ENCODE measurements at regions not wholly inside any gene's neighbourhood (a gene's known extent, or its start where the extent isn't known, plus 50 kb on each side); places are given as distances from the start of the nearest gene placed in this dataset.

DNA sequence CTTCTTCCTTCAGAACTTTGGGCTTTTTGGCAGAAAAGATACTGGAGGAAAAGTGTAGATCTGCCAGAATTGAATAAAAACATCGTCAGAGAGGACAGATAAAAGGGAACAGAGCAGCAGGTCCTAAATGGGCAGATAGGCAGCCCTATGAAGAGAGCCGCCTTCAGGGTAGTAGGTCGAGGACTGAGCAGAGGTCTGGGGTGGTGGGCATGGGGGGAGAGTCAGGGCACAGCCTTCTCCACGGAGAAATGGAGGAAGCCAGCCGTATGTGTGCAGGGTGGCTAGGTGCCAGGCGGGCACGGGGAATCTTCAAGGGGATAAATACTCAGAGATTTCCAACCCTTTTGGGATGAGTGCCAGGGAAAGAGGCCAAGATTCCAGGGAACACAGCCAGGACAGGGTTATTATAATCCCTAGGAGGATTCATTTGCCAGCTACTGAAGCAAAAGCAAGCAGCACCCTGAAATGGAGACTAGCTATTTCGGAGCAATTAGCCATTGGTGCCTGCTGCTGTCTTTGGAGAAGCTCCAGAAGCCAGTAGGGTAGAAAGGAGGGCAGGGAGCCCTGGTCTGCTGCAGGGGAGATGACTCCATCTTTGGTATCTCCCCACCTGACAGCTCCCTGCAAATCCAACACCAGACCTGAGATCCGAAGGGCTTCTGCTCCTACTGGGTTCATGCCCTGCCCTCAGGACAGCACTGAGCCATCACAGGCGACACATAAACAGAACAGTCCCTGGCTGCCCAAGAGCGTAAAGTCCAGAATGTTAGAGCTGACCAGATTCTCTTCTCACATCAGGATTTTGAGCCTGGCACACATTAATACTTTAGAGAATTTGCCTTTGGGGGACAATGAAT is 174.5 kb upstream of the NTM start:
- H3K79me2 ChIP-seq (ENCODE audit: control insufficient read depth, insufficient read depth, low read length) = no peaks in the 10 kb centered on the region
- no peak for TF ChIP-seq MAFK (IDR thresholded peaks at IDR 0.05; ENCODE audit: low read length)
- TF ChIP-seq MEF2D (tag; conservative IDR thresholded peaks at IDR 0.05; ENCODE audit: low read depth) = no peak
- no peak for TF ChIP-seq SMAD1 (IDR thresholded peaks at IDR 0.05; ENCODE audit: low read depth, low read length, partially characterized antibody)
- TF ChIP-seq RBBP5 (IDR thresholded peaks at IDR 0.05; ENCODE audit: borderline replicate concordance, insufficient read depth, low read length, poor library complexity, severe bottlenecking) = no peak
- TF ChIP-seq FOSL1 (tag; conservative IDR thresholded peaks at IDR 0.05) = no peak
- TF ChIP-seq, protein P1, sequence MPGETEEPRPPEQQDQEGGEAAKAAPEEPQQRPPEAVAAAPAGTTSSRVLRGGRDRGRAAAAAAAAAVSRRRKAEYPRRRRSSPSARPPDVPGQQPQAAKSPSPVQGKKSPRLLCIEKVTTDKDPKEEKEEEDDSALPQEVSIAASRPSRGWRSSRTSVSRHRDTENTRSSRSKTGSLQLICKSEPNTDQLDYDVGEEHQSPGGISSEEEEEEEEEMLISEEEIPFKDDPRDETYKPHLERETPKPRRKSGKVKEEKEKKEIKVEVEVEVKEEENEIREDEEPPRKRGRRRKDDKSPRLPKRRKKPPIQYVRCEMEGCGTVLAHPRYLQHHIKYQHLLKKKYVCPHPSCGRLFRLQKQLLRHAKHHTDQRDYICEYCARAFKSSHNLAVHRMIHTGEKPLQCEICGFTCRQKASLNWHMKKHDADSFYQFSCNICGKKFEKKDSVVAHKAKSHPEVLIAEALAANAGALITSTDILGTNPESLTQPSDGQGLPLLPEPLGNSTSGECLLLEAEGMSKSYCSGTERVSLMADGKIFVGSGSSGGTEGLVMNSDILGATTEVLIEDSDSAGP (CRISPR knock-in tag; IDR thresholded peaks at IDR 0.05) = no peak
- no peak for TF ChIP-seq ZNF311 (CRISPR knock-in tag; IDR thresholded peaks at IDR 0.05)
- TF ChIP-seq ZBTB12 (CRISPR knock-in tag; IDR thresholded peaks at IDR 0.05) = no peak
- no peak for TF ChIP-seq MTA2 (IDR thresholded peaks at IDR 0.05; ENCODE audit: low read depth)
- TF ChIP-seq ZNF175 (CRISPR knock-in tag; IDR thresholded peaks at IDR 0.05; ENCODE audit: low read depth) = no peak
- TF ChIP-seq MLLT1 (IDR thresholded peaks at IDR 0.05) = no peak
- TF ChIP-seq POLR2H (tag; IDR thresholded peaks at IDR 0.05; ENCODE audit: low read depth) = no peak
- TF ChIP-seq ZNF79 (CRISPR knock-in tag; IDR thresholded peaks at IDR 0.05; ENCODE audit: low read depth) = no peak
- no peak overlapping the region for H3K4me3 ChIP-seq
- no peaks in the 10 kb centered on the region for H4K20me1 ChIP-seq (replicated peaks; ENCODE audit: control insufficient read depth, insufficient read depth, low read length)
- H3K9me1 ChIP-seq (ENCODE audit: control insufficient read depth, insufficient read depth, low read length) = no peaks in the 10 kb centered on the region
- POLR2A ChIA-PET = interaction anchor here (0.6 to 0.9 kb wide), 3 partner anchors 20 to 256 kb away, joined by 3 to 4 read pairs (median 3); no protein-coding TSS in a partner anchor
- in situ Hi-C loops (cut with MboI) = no loop called here
- BruUV-seq (replicated peaks) = no TSS peak
- CTCF ChIA-PET (ENCODE audit: low intra/inter-chr PET ratio) = no interaction called here
- no peaks in the 10 kb centered on the region for H3K4me1 ChIP-seq (replicated peaks in 1 of 2; ENCODE audit: control insufficient read depth in 2 of 2, insufficient read depth in 2 of 2, low read length in 2 of 2)
- DNase-seq (ENCODE audit: extremely low read depth in 1 of 4, low spot score in 3 of 4) = no peak
- no peak overlapping the region for H2AFZ ChIP-seq (ENCODE audit: low read depth, low read length)
- no peaks in the 10 kb centered on the region for H3K36me3 ChIP-seq (ENCODE audit: control insufficient read depth, insufficient read depth, low read length)
- peaks cover 2 to 6% of the 10 kb centered on the region in 2 experiments; a peak in 3 of 5 replicates for H3K27me3 ChIP-seq (ENCODE audit: control insufficient read depth in 2 of 2, insufficient read depth in 2 of 2, low read length in 2 of 2)
- no peak overlapping the region for H3K4me2 ChIP-seq (ENCODE audit: insufficient read depth, low read length)
- H3K9me3 ChIP-seq (replicated peaks; ENCODE audit: control insufficient read depth, insufficient read depth, low read depth, low read length) = no peaks in the 10 kb centered on the region
- ATAC-seq = no peak
- no peak overlapping the region for H3K27ac ChIP-seq (ENCODE audit: extremely low read depth, low read depth, low read length)
- intact Hi-C loops (cut with micrococcal nuclease) = no loop called here
- 0% methylated on average over 9 of the region's 11 CpGs for WGBS (ENCODE audit: insufficient coverage, low coverage, missing lambda C conversion rate)
- no peak for FAIRE-seq
- no peak overlapping the region for H3K9ac ChIP-seq (ENCODE audit: insufficient read depth in 1 of 2, low read depth in 2 of 2, low read length in 2 of 2)

Data from K562 (cell line).